Thoracic aorta (tissue), 2 donors: ENCODE measurements at regions not wholly inside any gene's neighbourhood (a gene's known extent, or its start where the extent isn't known, plus 50 kb on each side); places are given as distances from the start of the nearest gene placed in this dataset.
"Not testable (repeated sequence)": the region's sequence is repeated elsewhere in the genome, so short reads cannot be mapped to it uniquely, and the experiment has no call there.

Experiments
- ATAC-seq: fragments of 150-250 bp; one replicate; pipeline ENCODE4 v1.8.0; 2017; ENCODE audit warnings: low read depth; ENCODE audit not compliant: insufficient number of reproducible peaks, low FRiP score
- DNase-seq: peaks from one replicate; pipeline ENCODE4 v3.0.0-alpha.2; 2020; ENCODE audit warnings: low spot score
- H3K27ac ChIP-seq, 2 donors: fragments of 200-600 bp; sonication (generic); 1 replicate in 1 of 2; 2 replicates in 1 of 2; pipeline ENCODE4 v1.5.1; 2016; ENCODE audit warnings: mild to moderate bottlenecking in 2 of 2, moderate library complexity in 2 of 2
- H3K27me3 ChIP-seq: fragments of 200-600 bp; sonication (generic); replicated peaks from 2 replicates; pipeline ENCODE4 v1.6.0; 2016; ENCODE audit warnings: mild to moderate bottlenecking; ENCODE audit not compliant: insufficient read depth
- H3K36me3 ChIP-seq: fragments of 200-600 bp; sonication (generic); one replicate; pipeline ENCODE4 v1.5.1; 2016
- H3K4me1 ChIP-seq, 2 donors: fragments of 200-600 bp; sonication (generic); 1 replicate in 1 of 2; 2 replicates in 1 of 2; pipeline versions ENCODE4 v1.5.1 to v1.6.0; 2016; ENCODE audit warnings: low read depth in 2 of 2, mild to moderate bottlenecking in 1 of 2; ENCODE audit not compliant: control insufficient read depth in 1 of 2
- H3K4me3 ChIP-seq: fragments of 200-600 bp; sonication (generic); 2 replicates; pipeline ENCODE4 v1.5.1; 2016; ENCODE audit warnings: mild to moderate bottlenecking
- H3K9me3 ChIP-seq: fragments of 200-600 bp; sonication (generic); 2 replicates; pipeline ENCODE4 v1.5.1; 2016
- TF ChIP-seq, protein P1 (sequence below): fragments of 200-600 bp; sonication (generic); IDR thresholded peaks from one replicate; pipeline ENCODE4 v1.5.1; 2019; ENCODE audit warnings: antibody characterized with exemption

DNA sequence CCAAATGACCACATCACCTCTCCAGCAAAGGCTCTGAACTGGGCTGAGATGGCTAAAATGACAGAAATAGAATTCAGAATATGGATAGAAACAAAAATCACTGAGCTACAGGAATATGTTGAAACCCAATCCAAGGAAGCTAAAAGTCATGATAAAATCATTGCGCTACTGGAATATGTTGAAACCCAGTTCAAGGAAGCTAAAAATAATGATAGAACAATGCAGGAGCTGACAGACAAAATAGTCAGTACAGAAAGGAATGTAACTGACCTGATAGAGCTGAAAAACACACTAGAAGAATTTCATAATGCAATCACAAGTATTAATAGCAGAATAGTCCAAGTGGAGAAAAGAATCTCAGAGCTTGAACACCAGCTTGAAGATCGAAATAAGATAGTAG is 394.9 kb upstream of the GRAMD2B start:
- TF ChIP-seq, protein P1, sequence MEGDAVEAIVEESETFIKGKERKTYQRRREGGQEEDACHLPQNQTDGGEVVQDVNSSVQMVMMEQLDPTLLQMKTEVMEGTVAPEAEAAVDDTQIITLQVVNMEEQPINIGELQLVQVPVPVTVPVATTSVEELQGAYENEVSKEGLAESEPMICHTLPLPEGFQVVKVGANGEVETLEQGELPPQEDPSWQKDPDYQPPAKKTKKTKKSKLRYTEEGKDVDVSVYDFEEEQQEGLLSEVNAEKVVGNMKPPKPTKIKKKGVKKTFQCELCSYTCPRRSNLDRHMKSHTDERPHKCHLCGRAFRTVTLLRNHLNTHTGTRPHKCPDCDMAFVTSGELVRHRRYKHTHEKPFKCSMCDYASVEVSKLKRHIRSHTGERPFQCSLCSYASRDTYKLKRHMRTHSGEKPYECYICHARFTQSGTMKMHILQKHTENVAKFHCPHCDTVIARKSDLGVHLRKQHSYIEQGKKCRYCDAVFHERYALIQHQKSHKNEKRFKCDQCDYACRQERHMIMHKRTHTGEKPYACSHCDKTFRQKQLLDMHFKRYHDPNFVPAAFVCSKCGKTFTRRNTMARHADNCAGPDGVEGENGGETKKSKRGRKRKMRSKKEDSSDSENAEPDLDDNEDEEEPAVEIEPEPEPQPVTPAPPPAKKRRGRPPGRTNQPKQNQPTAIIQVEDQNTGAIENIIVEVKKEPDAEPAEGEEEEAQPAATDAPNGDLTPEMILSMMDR: no peak
- no peak for ATAC-seq

DNA sequence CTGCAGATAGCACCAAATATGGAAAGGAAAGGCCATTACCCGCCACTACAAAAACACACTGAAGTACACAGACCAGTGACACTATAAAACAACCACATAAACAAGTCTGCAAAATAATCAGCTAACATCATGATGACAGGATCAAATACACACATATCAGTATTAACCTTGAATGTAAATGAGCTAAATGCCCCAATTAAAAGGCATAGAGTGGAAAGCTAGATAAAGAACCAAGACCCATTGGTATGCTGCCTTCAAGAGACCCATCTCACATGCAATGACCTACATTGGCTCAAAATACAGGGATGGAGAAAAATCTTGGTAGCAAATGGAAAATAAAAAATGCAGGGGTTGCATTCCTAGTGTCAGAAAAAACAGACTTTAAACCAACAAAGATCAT is 393.9 kb upstream of the GRAMD2B start:
- H3K36me3 ChIP-seq, H3K9me3 ChIP-seq, H3K27ac ChIP-seq, H3K27me3 ChIP-seq, DNase-seq, H3K4me1 ChIP-seq, ATAC-seq, H3K4me3 ChIP-seq: not testable (repeated sequence)

More for the DNA sequence above, 394.9 kb upstream of the GRAMD2B start:
- Histone ChIP-seq H3K36me3 (no peaks in the 10 kb centered on the region), H3K27ac (no peak overlapping the region), H3K4me1 (peaks cover 0 to 2% of the 10 kb centered on the region in 2 donors), H3K27me3 (no peaks in the 10 kb centered on the region), H3K9me3 (peaks cover 5% of the 10 kb centered on the region), H3K4me3 (no peak overlapping the region)
- DNase-seq: no peak

DNA sequence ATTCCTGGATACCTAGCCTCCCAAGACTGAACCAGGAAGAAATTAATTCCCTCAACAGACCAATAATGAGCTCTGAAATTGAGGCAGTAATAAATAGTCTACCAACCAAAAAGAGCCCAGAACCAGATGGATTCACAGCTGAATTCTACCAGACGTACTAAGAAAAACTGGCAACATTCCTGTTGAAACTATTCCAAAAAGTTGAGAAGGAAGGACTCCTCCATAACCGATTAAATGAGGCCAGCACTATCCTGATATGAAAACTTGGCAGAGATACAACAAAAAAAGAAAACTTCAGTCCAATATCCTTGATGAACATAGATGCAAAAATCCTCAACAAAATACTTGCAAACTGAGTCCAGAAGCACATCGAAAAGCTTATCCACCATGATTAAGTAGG is 392.5 kb upstream of the GRAMD2B start:
- H3K36me3 ChIP-seq: no peaks in the 10 kb centered on the region
- ATAC-seq (no peak), DNase-seq (no peak)
- H3K9me3 ChIP-seq: peaks cover 5% of the 10 kb centered on the region
- H3K4me1 ChIP-seq: peaks cover 0 to 2% of the 10 kb centered on the region in 2 donors
- TF ChIP-seq, protein P1: no peak
- no peak overlapping the region for H3K4me3 ChIP-seq
- H3K27ac ChIP-seq: no peak overlapping the region
- no peaks in the 10 kb centered on the region for H3K27me3 ChIP-seq

DNA sequence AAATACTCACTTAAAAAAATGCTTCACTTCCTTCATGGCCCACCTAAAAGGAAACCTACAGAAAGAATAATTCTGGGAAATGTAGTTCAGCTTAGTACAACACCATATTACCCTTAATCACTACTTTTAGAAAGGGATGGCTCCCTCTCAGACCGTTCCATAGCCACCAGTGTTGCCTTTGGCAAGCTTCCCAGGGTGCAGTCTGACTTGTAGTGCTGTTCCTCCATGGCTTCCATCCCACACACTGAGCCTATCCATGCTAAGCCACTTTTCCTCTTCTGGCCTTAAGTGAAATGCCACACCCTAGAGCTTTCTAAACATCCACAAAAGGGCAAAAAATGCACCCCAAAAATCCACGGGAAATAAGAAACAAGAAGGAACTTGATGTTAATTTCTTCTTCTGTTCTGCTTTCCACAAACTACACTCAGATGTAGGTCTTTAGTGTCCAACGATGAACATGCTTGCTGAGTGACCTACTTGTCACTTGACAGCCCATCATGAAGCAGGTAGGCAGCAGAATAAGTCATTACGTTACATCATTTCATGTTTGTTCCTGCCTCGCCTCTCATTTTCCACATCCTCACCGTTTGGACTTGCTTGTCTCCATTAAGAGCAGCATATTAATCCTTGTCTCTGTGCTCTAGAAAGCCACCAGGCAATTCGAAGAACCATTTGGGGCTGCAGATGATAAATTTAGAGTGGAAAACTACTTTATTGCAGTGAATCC is 391.1 kb upstream of the GRAMD2B start:
- DNase-seq (no peak), ATAC-seq (no peak)

DNA sequence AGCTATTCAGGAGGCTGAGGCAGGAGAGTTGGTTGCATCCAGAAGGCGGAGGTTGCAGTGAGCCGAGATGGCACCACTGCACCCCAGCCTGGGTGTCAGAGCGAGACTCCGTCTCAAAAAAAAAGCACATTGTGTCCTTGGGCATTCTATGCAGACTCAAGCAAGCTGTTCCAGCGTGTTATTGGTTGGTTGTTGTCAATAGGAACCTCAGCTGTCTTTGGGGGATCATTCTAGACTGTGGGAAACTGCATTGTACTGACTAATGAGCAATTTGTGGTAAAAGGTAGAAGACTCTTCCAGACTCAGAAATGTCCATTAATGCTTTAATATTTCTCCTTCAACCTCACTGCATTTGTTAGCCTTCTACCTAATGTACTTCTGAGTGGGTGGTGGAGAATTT is 379.5 kb upstream of the GRAMD2B start:
- H3K4me1 ChIP-seq: no peaks in the 10 kb centered on the region
- DNase-seq (no peak), ATAC-seq (no peak)
- no peak overlapping the region for H3K4me3 ChIP-seq
- TF ChIP-seq, protein P1: no peak
- no peaks in the 10 kb centered on the region for H3K9me3 ChIP-seq
- H3K27ac ChIP-seq: no peak overlapping the region
- no peaks in the 10 kb centered on the region for H3K36me3 ChIP-seq
- no peaks in the 10 kb centered on the region for H3K27me3 ChIP-seq

More for the DNA sequence above, 391.1 kb upstream of the GRAMD2B start:
- no peak overlapping the region for H3K27ac ChIP-seq
- no peak overlapping the region for H3K4me3 ChIP-seq
- peaks cover 5% of the 10 kb centered on the region for H3K9me3 ChIP-seq
- H3K27me3 ChIP-seq: no peaks in the 10 kb centered on the region
- H3K4me1 ChIP-seq: peaks cover 0 to 2% of the 10 kb centered on the region in 2 donors
- H3K36me3 ChIP-seq: no peaks in the 10 kb centered on the region
- TF ChIP-seq, protein P1: no peak
